Right lung (tissue), 2 donors: ENCODE measurements at regions not wholly inside any gene's neighbourhood (a gene's known extent, or its start where the extent isn't known, plus 50 kb on each side); places are given as distances from the start of the nearest gene placed in this dataset.
A peak's percentile ranks its signal among the peaks of the same experiment; 100 is the strongest.

Experiments
- DNase-seq, 2 donors: peaks; one replicate each; pipeline ENCODE4 v3.0.0-alpha.2; 2013

GRCh38 chr1:106962591-106962990 lies 93.9 kb upstream of the PRMT6 start:
- DNase-seq = no peak

- peak in 1 of 2 donors; percentile 21 for DNase-seq
Measured at GRCh38 chr1:106964495-106964894, 92.0 kb upstream of the PRMT6 start.

GRCh38 chr1:106968644-106969043 lies 87.8 kb upstream of the PRMT6 start:
- no peak for DNase-seq

GRCh38 chr1:106969731-106970130 lies 86.7 kb upstream of the PRMT6 start:
- no peak for DNase-seq

GRCh38 chr1:106972074-106972473 lies 84.4 kb upstream of the PRMT6 start:
- DNase-seq = no peak

- no peak for DNase-seq
Measured at GRCh38 chr1:106975944-106976343, 80.5 kb upstream of the PRMT6 start.

GRCh38 chr1:106978477-106979322 lies 77.8 kb upstream of the PRMT6 start:
- DNase-seq = peak; percentile 52 to 70

GRCh38 chr1:106979371-106979770 lies 77.1 kb upstream of the PRMT6 start:
- no peak for DNase-seq

GRCh38 chr1:106980121-106980520 lies 76.4 kb upstream of the PRMT6 start:
- no peak for DNase-seq

- DNase-seq = no peak
Measured at GRCh38 chr1:106984801-106985200, 71.7 kb upstream of the PRMT6 start.

GRCh38 chr1:106986603-106987002 lies 69.9 kb upstream of the PRMT6 start:
- no peak for DNase-seq

GRCh38 chr1:106995970-106996369 lies 60.5 kb upstream of the PRMT6 start:
- no peak for DNase-seq

- no peak for DNase-seq
Measured at GRCh38 chr1:106998431-106999002, 58.0 kb upstream of the PRMT6 start.

GRCh38 chr1:107000902-107001301 lies 55.6 kb upstream of the PRMT6 start:
- DNase-seq = peak in 1 of 2 donors; percentile 4

GRCh38 chr1:107003972-107004371 lies 52.5 kb upstream of the PRMT6 start:
- no peak for DNase-seq

- DNase-seq = no peak
Measured at GRCh38 chr1:107004421-107004820, 52.1 kb upstream of the PRMT6 start.
